GM21576 (cell line): ENCODE measurements at regions not wholly inside any gene's neighbourhood (a gene's known extent, or its start where the extent isn't known, plus 50 kb on each side); places are given as distances from the start of the nearest gene placed in this dataset.

Experiments used
- ATAC-seq: cut with Tn5 transposase; IDR thresholded peaks from one replicate; pipeline ENCODE4 v1.9.1; 2021; ENCODE audit warnings: mild to moderate bottlenecking, moderate library complexity; ENCODE audit not compliant: unreplicated experiment

- ATAC-seq: no peak
Measured at GRCh38 chr1:112312879-112313278, 83.1 kb upstream of the CTTNBP2NL start.

DNA sequence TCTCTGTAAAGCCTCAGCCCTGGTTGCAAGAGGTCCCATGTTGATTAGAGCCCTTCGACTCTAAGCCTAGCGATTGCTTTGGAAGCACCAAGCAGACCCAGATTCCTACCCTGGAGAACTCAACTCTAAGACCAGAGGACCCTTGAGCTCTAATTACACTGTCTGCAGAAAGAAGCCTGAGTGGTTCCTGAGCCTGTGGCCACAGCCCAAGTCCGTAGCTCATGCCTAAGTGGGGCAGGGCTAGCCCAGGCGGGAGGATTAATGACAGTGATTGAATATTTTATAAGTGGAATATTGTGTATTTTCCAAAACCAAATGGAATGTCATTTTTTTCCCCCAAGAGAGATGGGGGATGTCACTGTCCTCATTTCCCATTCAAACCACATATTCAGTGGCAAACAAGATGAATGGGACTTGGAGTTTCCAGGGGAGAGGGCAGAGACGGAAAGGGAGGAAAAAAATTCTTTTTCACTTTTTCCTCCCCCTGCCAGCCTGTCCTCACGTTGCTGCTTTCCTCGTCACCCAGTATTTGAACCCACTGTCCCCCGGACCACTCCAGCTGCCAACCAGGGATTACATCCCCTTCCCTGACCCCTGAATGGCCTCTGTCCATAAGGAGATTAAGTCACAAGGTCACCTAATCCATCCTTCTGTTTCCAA, 79.6 kb upstream of the CTTNBP2NL start:
- no peak for ATAC-seq

- no peak for ATAC-seq
Measured at GRCh38 chr1:112317140-112317539, 78.9 kb upstream of the CTTNBP2NL start.

GRCh38 chr1:112317611-112318062, 78.4 kb upstream of the CTTNBP2NL start:
- ATAC-seq: no peak

- no peak for ATAC-seq
Measured at GRCh38 chr1:112318263-112318662, 77.8 kb upstream of the CTTNBP2NL start.

DNA sequence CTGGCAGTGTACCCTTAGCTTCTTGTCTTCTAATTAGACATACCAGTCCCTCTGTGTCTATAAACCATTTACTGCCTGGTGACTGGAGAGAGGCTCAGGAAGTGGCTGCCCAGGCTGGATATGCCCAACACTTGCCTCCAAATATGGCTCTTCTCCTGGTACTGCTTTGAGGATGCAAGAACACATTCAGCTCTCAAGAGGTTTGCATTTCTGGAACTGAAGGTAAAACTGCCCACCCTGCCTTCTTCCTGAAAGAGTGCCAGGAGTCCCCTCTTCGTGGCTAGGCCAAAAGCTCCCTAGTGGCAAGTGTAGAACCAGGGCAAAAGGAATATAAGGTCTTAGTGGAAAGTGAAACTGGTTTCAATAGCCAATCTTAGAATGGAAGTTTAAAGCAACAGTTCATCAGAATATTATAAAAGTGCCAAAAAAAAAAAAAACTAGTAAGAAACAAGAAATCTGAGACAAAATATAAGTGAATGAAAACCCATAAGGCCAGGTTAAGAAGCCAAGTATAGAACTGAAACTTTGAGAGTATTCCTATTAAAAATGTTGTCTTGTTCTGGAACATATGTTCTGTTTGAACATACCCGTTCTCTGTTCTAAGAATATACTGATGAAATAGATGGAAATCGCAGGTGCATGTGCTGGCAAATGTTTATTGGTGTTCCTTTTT, 77.2 kb upstream of the CTTNBP2NL start:
- ATAC-seq: no peak

GRCh38 chr1:112319371-112320040, 76.5 kb upstream of the CTTNBP2NL start:
- ATAC-seq: no peak

- ATAC-seq: no peak
Measured at GRCh38 chr1:112320058-112320457, 76.0 kb upstream of the CTTNBP2NL start.

DNA sequence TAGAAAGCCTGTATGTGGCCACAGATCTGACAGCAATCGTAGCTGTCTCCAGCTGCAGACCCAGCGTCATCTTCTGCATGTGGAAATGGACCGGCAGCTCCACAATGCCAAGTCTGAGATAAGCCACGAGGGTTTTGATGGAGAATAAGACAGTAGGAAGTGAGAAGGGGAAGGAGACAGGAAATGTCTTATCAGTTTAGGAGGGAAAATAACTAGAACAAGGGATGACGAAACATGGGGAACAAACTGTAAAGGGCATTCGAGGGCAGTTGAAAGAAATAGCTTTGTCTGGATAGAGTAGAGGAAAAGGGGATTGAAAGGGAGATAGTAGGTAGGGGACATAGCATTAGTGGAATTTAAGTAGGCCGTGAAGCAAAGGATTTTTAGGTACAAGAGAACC, 74.0 kb upstream of the CTTNBP2NL start:
- ATAC-seq: no peak

- ATAC-seq: no peak
Measured at GRCh38 chr1:112322983-112323678, 72.9 kb upstream of the CTTNBP2NL start.

GRCh38 chr1:112325504-112325903, 70.5 kb upstream of the CTTNBP2NL start:
- ATAC-seq: no peak

DNA sequence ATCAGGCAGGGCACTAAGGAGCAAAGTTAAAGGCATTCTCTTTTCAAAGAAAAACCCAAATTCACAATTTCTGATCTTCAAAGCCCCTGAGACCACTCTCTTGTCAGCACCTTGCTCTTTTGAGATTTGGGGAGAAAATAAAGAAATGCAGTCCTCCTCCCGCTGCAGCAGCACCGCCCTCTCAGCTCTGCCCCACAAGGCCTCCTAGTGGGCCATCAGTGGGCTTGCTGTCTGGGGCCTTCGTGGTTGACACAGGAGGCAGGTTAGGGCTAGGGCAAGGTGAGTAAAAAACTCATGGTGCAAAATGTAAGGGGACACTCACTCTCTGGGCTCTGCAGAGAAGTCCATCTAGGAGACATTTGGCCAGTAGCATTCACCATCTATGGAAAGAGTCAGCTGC, 67.4 kb upstream of the CTTNBP2NL start:
- no peak for ATAC-seq

DNA sequence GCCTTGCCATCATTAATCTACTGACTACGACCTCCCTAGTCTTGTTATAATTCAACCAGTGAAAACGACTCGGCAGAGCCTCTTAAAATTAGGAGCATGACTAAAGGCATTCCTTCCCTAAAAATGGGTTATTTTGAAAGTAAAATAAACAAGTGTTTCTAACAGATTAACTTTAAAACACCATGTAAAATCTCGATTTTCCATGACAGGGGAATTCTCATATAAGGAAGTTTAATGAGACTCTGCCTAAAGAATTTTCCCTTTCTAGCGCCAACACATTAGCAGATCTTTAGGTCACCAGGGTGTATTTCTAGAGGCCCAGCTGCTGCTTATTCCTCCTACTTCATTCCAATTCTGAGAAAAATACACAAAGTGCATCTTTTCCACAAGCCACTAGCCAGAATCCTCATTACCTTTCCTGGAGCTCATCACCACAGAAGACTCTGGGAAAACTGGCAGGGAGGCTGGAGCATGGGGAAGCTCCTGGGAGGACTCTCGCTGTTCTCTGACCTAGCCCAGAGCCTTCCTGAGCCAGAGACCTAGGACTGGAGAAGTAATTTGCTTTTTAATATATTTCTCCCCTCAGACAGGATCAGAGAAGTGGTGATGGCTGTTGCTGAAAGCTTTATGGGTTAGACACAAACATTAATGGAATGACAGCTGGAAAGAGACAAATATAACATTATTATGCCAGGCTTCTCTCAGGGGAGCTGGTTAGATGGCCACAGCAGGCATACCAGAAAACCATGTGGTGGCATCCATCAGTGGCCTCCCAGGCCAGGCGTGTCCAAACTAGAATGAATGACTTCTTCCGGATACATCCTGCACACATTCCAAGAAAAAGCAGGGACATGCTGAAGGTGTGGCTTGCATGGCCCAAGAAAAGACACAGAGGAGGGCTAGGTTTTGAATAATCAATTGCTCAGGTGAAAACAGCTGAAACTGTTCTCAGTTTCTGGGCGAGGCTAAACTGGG, 63.6 kb upstream of the CTTNBP2NL start:
- ATAC-seq: no peak

DNA sequence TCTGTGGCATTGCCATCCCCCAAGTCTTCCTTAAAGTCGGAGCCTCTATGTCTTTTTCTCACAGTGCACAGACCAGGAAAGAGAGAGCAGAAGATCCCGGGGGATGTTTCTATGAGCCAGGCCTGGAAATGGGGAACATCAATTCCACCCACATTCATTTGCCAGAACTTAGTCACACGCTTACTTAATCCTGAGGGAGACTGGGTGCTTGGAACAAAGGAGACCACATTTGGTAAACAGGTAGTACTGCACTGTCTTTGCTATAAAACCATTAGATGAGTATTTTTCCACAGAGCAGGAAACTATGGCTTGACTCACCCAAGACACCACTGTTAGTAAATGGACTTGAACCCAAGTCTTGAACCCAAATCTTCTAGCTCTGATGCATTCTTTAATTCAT, 60.7 kb upstream of the CTTNBP2NL start:
- no peak for ATAC-seq

- ATAC-seq: no peak
Measured at GRCh38 chr1:112337028-112337531, 58.9 kb upstream of the CTTNBP2NL start.

DNA sequence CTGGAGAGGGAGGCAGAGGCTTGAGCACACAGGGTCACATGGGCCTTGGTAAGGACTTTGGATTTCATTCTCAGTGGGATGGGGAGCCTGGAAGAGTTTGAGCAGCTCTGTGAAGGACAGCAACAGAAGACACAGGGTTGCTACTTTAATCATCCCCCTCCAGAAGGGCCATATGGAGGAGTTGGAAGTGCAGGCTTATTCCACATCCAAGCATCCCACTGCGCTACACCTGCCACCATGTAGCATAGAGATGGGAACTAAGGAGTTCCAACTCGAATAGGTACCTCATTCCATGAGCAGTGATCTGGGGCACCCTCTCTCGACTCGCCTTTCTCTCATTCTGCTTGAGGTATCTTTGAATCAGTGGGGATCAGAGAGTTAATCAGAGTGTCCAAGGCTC, 54.0 kb upstream of the CTTNBP2NL start:
- ATAC-seq: no peak

GRCh38 chr1:112342558-112342957, 53.5 kb upstream of the CTTNBP2NL start:
- no peak for ATAC-seq

- ATAC-seq: no peak
Measured at GRCh38 chr1:112344754-112345423, 51.1 kb upstream of the CTTNBP2NL start.
